GM20000 (cell line): ENCODE measurements at regions not wholly inside any gene's neighbourhood (a gene's known extent, or its start where the extent isn't known, plus 50 kb on each side); places are given as distances from the start of the nearest gene placed in this dataset.

ENCODE experiments used
- DNase-seq: peaks from one replicate; pipeline ENCODE4 v3.0.0; 2012; ENCODE audit warnings: low spot score
- CTCF ChIP-seq: IDR thresholded peaks from 2 replicates; pipeline ENCODE4 v1.5.1; 2012; ENCODE audit warnings: mild to moderate bottlenecking, control low read depth; ENCODE audit errors: extremely low read depth, missing control alignments

GRCh38 chr14:40402957-40403356 is 970.7 kb upstream of the FBXO33 start:
- TF ChIP-seq CTCF: no peak
- no peak for DNase-seq

- DNase-seq: no peak
- no peak for TF ChIP-seq CTCF
These were observed 966.7 kb upstream of the FBXO33 start for GRCh38 chr14:40398981-40399380.

GRCh38 chr14:40394634-40395340 is 962.6 kb upstream of the FBXO33 start:
- TF ChIP-seq CTCF: no peak

GRCh38 chr14:40393143-40393542 is 960.9 kb upstream of the FBXO33 start:
- DNase-seq: no peak

More at GRCh38 chr14:40394634-40395340, 962.6 kb upstream of the FBXO33 start:
- DNase-seq: no peak

GRCh38 chr14:40386433-40386832 is 954.2 kb upstream of the FBXO33 start:
- no peak for DNase-seq
- no peak for TF ChIP-seq CTCF

More at GRCh38 chr14:40393143-40393542, 960.9 kb upstream of the FBXO33 start:
- no peak for TF ChIP-seq CTCF

GRCh38 chr14:40374221-40374620 is 942.0 kb upstream of the FBXO33 start:
- no peak for DNase-seq
- TF ChIP-seq CTCF: no peak

GRCh38 chr14:40371011-40371410 is 938.8 kb upstream of the FBXO33 start:
- no peak for TF ChIP-seq CTCF
- no peak for DNase-seq
